Stomach (tissue), 8 donors: ENCODE measurements at regions not wholly inside any gene's neighbourhood (a gene's known extent, or its start where the extent isn't known, plus 50 kb on each side); places are given as distances from the start of the nearest gene placed in this dataset.
"Not testable (repeated sequence)": the region's sequence is repeated elsewhere in the genome, so short reads cannot be mapped to it uniquely, and the experiment has no call there.

Experiments used
- DNase-seq, 2 donors: peaks; one replicate each; pipeline versions ENCODE4 v3.0.0 to v3.0.0-alpha.2; 2013 to 2019
- H3K27ac ChIP-seq, 5 donors: fragments of 200-600 bp in 4 of 5; sonication (generic) in 4 of 5; one replicate each; pipeline ENCODE4 v1.5.1; 2013 to 2019; ENCODE audit warnings: mild to moderate bottlenecking in 1 of 5, moderate library complexity in 1 of 5
- H3K27me3 ChIP-seq, 3 donors: fragments of 200-600 bp; sonication (generic); one replicate each; pipeline ENCODE4 v1.5.1; 2017 to 2019; ENCODE audit warnings: mixed run types in 1 of 3
- H3K36me3 ChIP-seq, 4 donors: fragments of 200-600 bp; sonication (generic); 1 replicate in 3 of 4; 2 replicates in 1 of 4; pipeline ENCODE4 v1.5.1; 2016 to 2019
- H3K4me1 ChIP-seq, 4 donors: fragments of 200-600 bp; sonication (generic); one replicate each; pipeline ENCODE4 v1.5.1; 2016 to 2019
- H3K4me3 ChIP-seq, 4 donors: fragments of 200-600 bp; sonication (generic) in 3 of 4; one replicate each; pipeline ENCODE4 v1.5.1; 2016 to 2019; ENCODE audit warnings: mild to moderate bottlenecking in 1 of 4
- H3K9me3 ChIP-seq, 4 donors: fragments of 200-600 bp; sonication (generic); one replicate each; pipeline ENCODE4 v1.5.1; 2016 to 2019
- CTCF ChIP-seq, 7 experiments: fragments of 450-650 bp in 4 of 7; fragments of 200-600 bp in 3 of 7; sonication (generic) in 3 of 7; IDR thresholded peaks; one replicate each; pipeline ENCODE4 v1.5.1; 2016 to 2019; ENCODE audit warnings: antibody characterized with exemption in 7 of 7, control low read depth in 2 of 7, mild to moderate bottlenecking in 1 of 7
- EP300 ChIP-seq: sonication (generic); formaldehyde crosslinking; IDR thresholded peaks from one replicate; pipeline ENCODE4 v1.6.1; 2017; ENCODE audit warnings: antibody characterized with exemption
- POLR2A ChIP-seq, 4 donors: fragments of 450-650 bp; IDR thresholded peaks; one replicate each; pipeline ENCODE4 v1.6.1; 2016; ENCODE audit warnings: antibody characterized with exemption in 4 of 4, control low read depth in 2 of 4, mild to moderate bottlenecking in 1 of 4, moderate library complexity in 1 of 4
- POLR2AphosphoS5 ChIP-seq, 3 donors: sonication (generic); formaldehyde crosslinking; IDR thresholded peaks; one replicate each; pipeline ENCODE4 v1.6.1; 2016; ENCODE audit warnings: antibody characterized with exemption in 3 of 3
- WGBS, 5 donors: extraction: QIAGEN DNeasy Blood & Tissue Kit in 3 of 5; methylation state at CpG; one replicate each; pipeline versions ENCODE4 v1.1.5 to v1.1.7; 2013 to 2018; 5-methylcytosine and 5-hydroxymethylcytosine counted together
- intact Hi-C: fragments of 100-400 bp; cut with DNase I; formaldehyde crosslinking; loops from one replicate; pipeline ENCODE4 v1.15.1; 2023; ENCODE audit warnings: low total_unique reads
- donor health status: healthy with polysubstance abuse.
- donor health status: Bipolar disorder and iron deficiency.
- donor health status: healthy.

- H3K4me1 ChIP-seq: no peaks in the 10 kb centered on the region
- 73 to 96% (median 80%) methylated on average over 2 of the region's 2 CpGs for WGBS, 5 donors
- intact Hi-C loops: no loop called here
- H3K36me3 ChIP-seq: no peaks in the 10 kb centered on the region
- H3K9me3 ChIP-seq: no peaks in the 10 kb centered on the region
- no peaks in the 10 kb centered on the region for H3K27me3 ChIP-seq
- no peak overlapping the region for H3K4me3 ChIP-seq
- no peak for TF ChIP-seq CTCF (IDR thresholded peaks at IDR 0.05)
- TF ChIP-seq POLR2AphosphoS5 (IDR thresholded peaks at IDR 0.05): no peak
- TF ChIP-seq EP300: no peak
- no peak for TF ChIP-seq POLR2A (IDR thresholded peaks at IDR 0.05)
- no peak overlapping the region for H3K27ac ChIP-seq
- DNase-seq: no peak
Observed at GRCh38 chr7:46279290-46279689, 358.2 kb upstream of the IGFBP3 start.

- Histone ChIP-seq H3K4me1 (no peaks in the 10 kb centered on the region), H3K27me3 (no peaks in the 10 kb centered on the region), H3K27ac (no peak overlapping the region), H3K36me3 (no peaks in the 10 kb centered on the region), H3K4me3 (no peak overlapping the region), H3K9me3 (peaks cover 0 to 27% (median 23%) of the 10 kb centered on the region in 4 donors)
- DNase-seq: no peak
- 68 to 92% (median 74%) methylated on average over 2 of the region's 2 CpGs for WGBS, 5 donors
- TF ChIP-seq POLR2A (IDR thresholded peaks at IDR 0.05): no peak
- TF ChIP-seq EP300: no peak
- TF ChIP-seq CTCF (IDR thresholded peaks at IDR 0.05): no peak
- TF ChIP-seq POLR2AphosphoS5 (IDR thresholded peaks at IDR 0.05): no peak
- intact Hi-C loops: no loop called here
Observed at GRCh38 chr7:46264646-46265045, 343.6 kb upstream of the IGFBP3 start.

DNA sequence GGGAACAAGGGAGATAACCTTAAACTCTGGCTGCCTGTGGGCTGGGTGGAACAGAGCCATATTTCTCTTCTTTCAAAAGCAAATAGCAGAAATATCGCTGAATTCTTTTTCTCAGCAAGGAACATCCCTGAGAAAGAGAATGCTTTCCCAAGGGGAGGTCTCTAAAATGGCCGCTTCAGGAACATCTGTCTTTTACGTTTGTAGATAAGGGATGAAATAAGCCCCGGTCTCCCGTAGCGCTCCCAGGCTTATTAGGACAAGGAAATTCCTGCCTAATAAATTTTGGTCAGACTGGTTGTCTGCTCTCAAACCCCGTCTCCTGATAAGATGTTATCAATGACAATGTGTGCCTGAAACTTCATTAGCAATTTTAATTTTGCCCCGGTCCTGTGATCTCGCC lies 340.6 kb upstream of the IGFBP3 start:
- DNase-seq, H3K4me1 ChIP-seq, H3K36me3 ChIP-seq, H3K27me3 ChIP-seq, H3K4me3 ChIP-seq, H3K27ac ChIP-seq, intact Hi-C loops: not testable (repeated sequence)
- peaks cover 0 to 27% (median 23%) of the 10 kb centered on the region in 4 donors for H3K9me3 ChIP-seq
- WGBS, 5 donors: 91 to 95% (median 94%) methylated on average over 9 of the region's 9 CpGs

DNA sequence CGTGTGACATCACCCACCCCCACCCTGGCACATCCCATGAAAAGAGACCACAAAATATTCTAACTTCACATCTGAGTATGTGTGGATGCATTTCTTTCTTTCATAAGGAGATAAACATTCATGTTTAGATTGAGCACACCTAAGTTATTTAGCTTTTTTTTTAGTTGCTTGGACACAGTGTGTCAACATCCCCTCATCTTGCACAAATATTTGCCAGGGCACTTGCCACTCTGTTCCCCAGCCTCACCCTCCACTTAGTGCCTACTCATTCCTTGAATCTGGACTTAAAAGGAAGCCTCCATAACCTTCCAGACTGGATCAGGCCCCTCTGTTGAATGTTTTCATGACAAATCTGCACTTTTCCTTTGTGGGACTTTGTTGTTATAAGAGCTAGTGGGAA lies 338.9 kb upstream of the IGFBP3 start:
- no peaks in the 10 kb centered on the region for H3K36me3 ChIP-seq
- peaks cover 0 to 27% (median 23%) of the 10 kb centered on the region in 4 donors for H3K9me3 ChIP-seq
- no peak for TF ChIP-seq EP300
- TF ChIP-seq CTCF (IDR thresholded peaks at IDR 0.05): no peak
- no peak for TF ChIP-seq POLR2AphosphoS5 (IDR thresholded peaks at IDR 0.05)
- TF ChIP-seq POLR2A (IDR thresholded peaks at IDR 0.05): no peak
- H3K4me1 ChIP-seq: no peaks in the 10 kb centered on the region
- 41 to 58% (median 52%) methylated on average over 1 of the region's 1 CpG for WGBS, 5 donors
- H3K4me3 ChIP-seq: no peak overlapping the region
- no peak overlapping the region for H3K27ac ChIP-seq
- H3K27me3 ChIP-seq: no peaks in the 10 kb centered on the region
- no peak for DNase-seq
- intact Hi-C loops: no loop called here

- Histone ChIP-seq H3K4me3 (no peak overlapping the region), H3K4me1 (no peaks in the 10 kb centered on the region), H3K27ac (no peak overlapping the region), H3K36me3 (no peaks in the 10 kb centered on the region), H3K27me3 (no peaks in the 10 kb centered on the region), H3K9me3 (peaks cover 0 to 27% (median 20%) of the 10 kb centered on the region in 4 donors)
- peak in 1 of 2 donors; percentile 28 for DNase-seq
- intact Hi-C loops: no loop called here
- TF ChIP-seq EP300: no peak
- no peak for TF ChIP-seq CTCF (IDR thresholded peaks at IDR 0.05)
- TF ChIP-seq POLR2A (IDR thresholded peaks at IDR 0.05): no peak
- no peak for TF ChIP-seq POLR2AphosphoS5 (IDR thresholded peaks at IDR 0.05)
- WGBS, 5 donors: 68 to 82% (median 79%) methylated on average over 3 of the region's 3 CpGs
Observed at GRCh38 chr7:46257761-46258448, 336.8 kb upstream of the IGFBP3 start.
